ENCODE measurements at regions not wholly inside any gene's neighbourhood (a gene's known extent, or its start where the extent isn't known, plus 50 kb on each side); places are given as distances from the start of the nearest gene placed in this dataset.

GRCh38 chr9:120136696-120137095 is 443.3 kb downstream of the CDK5RAP2 start:
- DNase-seq (ENCODE audit: low read depth in 3 of 3), result no peak

DNA sequence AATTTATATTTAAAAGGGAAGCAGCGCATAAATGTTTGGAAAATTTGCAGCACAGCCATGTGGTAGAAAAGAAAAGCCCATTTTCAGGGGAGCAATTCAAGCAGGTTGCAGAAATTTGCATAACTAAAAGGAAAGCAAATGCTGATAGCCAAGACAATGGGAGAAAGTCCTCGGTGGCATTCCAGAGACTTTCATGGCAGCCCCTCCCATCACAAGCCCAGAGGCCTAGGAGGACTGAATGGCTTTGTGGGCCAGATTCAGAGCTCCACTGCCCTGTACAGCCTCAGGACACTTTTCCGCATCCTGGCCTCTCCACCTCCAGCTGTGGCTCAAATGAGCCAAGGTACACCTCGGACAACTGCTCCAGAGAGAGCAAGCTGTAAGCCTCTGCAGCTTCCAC is 462.9 kb downstream of the CDK5RAP2 start:
- DNase-seq (ENCODE audit: low read depth in 3 of 3), result no peak

- DNase-seq (ENCODE audit: low read depth in 3 of 3), result no peak
Measured at GRCh38 chr9:120110520-120110919, 469.4 kb downstream of the CDK5RAP2 start.

DNA sequence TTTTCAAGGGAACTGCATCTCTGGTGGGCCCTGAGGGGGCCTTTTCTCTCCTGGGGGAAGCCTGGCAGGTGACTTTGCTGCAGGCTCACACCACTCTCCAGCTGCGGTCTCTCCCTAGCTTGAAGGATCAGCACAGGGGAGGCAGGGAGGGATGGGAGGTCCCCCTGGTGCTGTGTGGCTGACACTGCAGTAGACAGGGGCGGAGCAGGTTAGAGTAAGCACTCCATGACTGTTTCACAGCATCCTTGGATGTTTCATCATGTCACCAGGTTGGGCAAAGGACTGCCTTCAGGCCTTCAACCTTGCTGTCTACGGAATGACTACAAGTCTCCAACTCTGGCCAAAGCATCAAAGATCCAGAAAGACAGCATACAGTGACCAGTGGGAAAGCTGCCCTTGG is 470.7 kb downstream of the CDK5RAP2 start:
- no peak for DNase-seq (ENCODE audit: low read depth in 3 of 3)

DNA sequence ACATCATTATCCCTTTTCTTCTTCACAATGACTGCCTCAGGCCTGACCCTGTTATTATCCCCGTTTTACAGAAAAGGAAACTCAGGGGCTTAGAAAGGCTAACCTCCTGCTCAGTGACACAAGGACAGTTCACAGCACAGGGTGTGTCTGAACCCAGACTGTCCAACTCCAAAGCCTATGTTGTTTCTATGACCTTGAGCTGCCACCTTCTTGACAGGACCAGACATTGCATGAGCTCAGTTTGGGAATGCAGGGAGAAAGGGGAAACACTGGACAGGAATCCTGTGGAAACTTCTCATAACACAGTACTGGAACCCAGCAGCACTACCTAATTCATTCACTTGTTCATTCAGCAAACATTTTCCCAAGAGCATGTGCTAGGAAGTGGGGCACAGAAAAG is 472.8 kb downstream of the CDK5RAP2 start:
- DNase-seq (ENCODE audit: low read depth in 3 of 3), result no peak

GRCh38 chr9:120104771-120105170 is 475.2 kb downstream of the CDK5RAP2 start:
- no peak for DNase-seq (ENCODE audit: low read depth in 3 of 3)

GRCh38 chr9:120100595-120100994 is 479.4 kb downstream of the CDK5RAP2 start:
- DNase-seq (ENCODE audit: low read depth in 3 of 3), result no peak

DNA sequence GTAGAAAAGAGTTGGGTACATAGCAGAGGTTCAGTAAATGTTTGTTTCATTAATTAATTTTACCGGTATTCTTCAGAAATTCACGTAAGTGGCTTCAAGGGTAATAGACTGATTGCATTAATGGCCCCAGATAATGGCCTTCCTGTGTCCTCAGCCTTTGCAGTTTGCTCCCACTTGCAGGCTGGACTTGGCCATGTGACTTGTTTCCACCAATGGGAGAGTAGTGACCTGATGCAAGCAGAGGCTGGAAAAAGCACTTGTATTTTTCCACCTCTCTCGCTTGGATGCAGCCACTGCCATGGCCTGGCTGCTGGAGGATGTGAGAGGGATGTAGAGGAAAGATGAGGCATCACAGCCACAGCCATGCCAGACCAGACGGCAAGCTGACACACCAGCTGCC is 480.9 kb downstream of the CDK5RAP2 start:
- no peak for DNase-seq (ENCODE audit: low read depth in 3 of 3)

DNA sequence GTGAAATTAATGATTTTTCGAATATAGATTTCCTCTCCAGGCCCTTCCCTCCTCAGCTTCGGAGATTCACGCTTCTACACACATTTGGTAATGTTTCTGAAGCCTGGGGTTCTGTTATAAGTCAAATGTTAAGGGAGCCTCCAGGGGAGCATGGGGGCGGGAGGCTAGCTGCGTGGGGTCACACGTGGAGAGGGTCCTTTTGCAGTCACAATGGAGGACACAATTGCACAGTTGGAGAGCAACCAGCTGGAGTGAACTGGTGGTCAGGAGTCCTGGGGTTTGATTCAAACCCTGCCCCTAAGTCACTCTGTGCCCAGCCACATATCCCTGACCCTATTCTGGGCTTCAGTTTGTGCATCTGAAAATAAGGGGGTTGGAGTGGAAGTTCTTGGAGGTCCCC is 481.4 kb downstream of the CDK5RAP2 start:
- no peak for DNase-seq (ENCODE audit: low read depth in 3 of 3)

GRCh38 chr9:120091206-120091605 is 488.8 kb downstream of the CDK5RAP2 start:
- no peak for DNase-seq (ENCODE audit: low read depth in 3 of 3)

DNA sequence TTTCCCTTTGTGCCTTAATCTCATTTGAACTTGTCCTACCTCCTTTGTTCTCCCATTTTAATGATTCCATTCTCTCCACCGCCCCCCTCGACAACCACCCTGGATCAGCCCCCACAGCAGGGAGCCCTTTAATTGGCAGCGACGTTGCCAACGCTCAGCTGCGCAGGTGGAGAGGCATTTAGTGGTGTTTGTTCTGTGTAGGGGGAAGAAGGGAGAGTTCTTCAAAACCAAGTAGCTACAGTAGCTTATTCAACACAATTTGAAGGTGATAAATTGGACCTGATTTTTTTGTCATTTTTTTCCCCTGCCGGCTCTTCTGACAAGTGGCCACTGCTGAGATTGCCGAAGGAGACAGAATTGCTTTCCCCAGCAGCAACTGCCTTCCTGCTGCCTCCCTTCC is 499.1 kb downstream of the CDK5RAP2 start:
- no peak for DNase-seq (ENCODE audit: low read depth in 3 of 3)

GRCh38 chr9:120078112-120078511 is 501.9 kb downstream of the CDK5RAP2 start:
- DNase-seq (ENCODE audit: low read depth in 3 of 3), result no peak

DNA sequence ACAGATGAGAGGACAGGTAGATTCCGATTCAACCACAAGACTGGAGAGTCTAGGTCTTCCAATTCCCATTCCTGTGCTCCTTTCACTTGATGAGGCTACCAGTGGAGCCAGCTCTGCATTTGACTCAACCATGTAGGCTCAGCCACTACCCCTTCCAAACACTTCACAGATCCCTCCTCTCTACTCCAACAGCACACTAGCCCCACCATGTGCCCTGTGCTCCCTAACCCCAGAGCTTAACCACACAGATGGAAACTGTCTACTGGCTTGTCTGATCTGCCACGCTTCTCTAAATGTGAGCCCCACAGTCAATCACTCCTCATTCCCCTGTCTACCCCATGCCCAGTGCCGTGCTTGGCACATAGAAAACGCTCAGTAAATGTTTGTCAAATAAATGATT is 508.2 kb downstream of the CDK5RAP2 start:
- DNase-seq (ENCODE audit: low read depth in 3 of 3), result no peak

- DNase-seq (ENCODE audit: low read depth in 3 of 3), result no peak
Measured at GRCh38 chr9:120066315-120066714, 513.7 kb downstream of the CDK5RAP2 start.

GRCh38 chr9:120065151-120065550 is 514.8 kb downstream of the CDK5RAP2 start:
- DNase-seq (ENCODE audit: low read depth in 3 of 3), result no peak

DNA sequence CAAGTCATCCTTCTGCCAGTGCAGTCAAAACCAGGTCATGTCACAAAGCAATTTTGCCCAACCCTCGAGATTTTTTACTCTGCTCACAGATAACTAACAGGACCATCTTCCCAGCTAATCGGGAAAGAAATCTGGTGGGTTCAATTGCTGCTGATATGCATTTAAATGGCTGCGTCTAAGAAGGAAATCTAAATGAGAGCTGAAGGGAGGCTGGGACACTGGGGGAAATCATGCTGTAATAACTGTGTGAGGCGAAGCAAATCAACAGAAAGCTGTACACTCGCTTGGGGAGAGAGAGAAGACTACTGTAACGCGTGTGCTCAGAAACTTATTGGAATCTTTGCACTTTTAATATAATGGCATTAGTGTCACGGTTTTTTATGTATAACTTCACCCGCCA is 535.0 kb downstream of the CDK5RAP2 start:
- no peak for DNase-seq (ENCODE audit: low read depth in 3 of 3)

- DNase-seq (ENCODE audit: low read depth in 3 of 3), result no peak
Measured at GRCh38 chr9:120043448-120043847, 536.5 kb downstream of the CDK5RAP2 start.

DNA sequence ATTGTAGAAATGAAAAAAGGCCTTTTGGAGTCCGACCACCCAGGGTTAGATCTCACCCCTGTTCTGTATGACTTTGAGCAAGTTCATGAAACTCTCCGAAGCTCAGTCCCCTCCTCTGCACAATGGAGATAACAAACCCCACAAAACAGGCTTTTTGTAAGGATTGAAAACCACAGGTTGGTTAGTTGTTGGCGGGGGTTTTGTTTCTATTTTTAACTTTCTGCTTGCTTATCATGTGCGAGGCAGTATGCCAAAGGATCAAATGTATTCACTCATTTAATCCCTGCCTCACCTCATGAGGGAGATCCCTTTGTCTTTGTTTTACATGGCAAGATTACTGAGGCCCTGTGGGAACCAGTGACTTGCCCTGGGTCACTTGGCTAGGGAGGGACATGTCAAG is 539.1 kb downstream of the CDK5RAP2 start:
- DNase-seq (ENCODE audit: low read depth in 3 of 3), result no peak

- DNase-seq (ENCODE audit: low read depth in 3 of 3), result no peak
Measured at GRCh38 chr9:120038342-120038741, 541.6 kb downstream of the CDK5RAP2 start.

- DNase-seq (ENCODE audit: low read depth in 3 of 3), result no peak
Measured at GRCh38 chr9:120032639-120033038, 547.3 kb downstream of the CDK5RAP2 start.

GRCh38 chr9:120030847-120031246 is 549.1 kb downstream of the CDK5RAP2 start:
- DNase-seq (ENCODE audit: low read depth in 3 of 3), result no peak

DNA sequence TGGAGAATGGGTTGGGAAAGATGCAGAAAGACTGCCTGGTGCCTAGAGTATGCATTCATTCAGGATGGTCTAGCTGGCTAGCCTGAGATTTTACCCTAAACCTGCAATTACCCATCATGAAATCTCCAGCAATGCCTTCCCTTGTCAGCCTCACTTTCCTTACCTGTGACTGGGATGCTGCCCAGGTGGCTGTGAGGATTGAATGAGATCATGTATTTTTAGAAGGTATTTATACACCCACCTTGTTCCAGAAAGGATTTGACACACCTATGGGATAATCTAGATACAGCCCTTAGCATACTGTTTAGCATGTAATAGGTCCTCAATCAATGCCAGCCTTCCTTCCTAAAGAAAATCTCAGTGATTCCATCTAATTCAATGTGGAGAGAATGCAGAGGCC is 561.4 kb downstream of the CDK5RAP2 start:
- no peak for DNase-seq (ENCODE audit: low read depth in 3 of 3)

DNA sequence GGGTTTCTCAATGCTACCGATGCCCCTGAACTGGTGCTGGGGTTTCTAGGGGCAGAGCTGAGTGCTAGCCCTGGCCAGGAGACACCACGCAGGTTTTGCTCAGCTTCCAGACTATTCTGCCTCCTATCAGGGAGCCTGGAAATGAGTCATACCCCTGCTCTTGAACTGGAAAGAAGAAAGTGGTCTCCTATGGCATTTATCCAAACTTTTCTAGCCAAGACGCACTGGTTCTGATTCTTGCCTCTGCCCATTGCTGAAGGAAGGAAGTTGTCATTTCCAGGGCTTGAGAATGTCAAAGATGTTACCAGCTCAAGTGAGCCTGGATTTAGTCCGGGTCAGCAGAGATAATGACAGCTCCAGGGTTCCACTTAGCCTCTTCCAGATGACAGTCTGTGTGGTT is 561.9 kb downstream of the CDK5RAP2 start:
- no peak for DNase-seq (ENCODE audit: low read depth in 3 of 3)

GRCh38 chr9:120016231-120016630 is 563.7 kb downstream of the CDK5RAP2 start:
- no peak for DNase-seq (ENCODE audit: low read depth in 3 of 3)

- no peak for DNase-seq (ENCODE audit: low read depth in 3 of 3)
Measured at GRCh38 chr9:120014796-120015195, 565.2 kb downstream of the CDK5RAP2 start.
